Psoas muscle (tissue), 7 donors: ENCODE measurements at regions not wholly inside any gene's neighbourhood (a gene's known extent, or its start where the extent isn't known, plus 50 kb on each side); places are given as distances from the start of the nearest gene placed in this dataset.

Experiments used
- ATAC-seq, 4 donors: fragments of 200-7000 bp; cut with Tn5 transposase; one replicate each; pipeline ENCODE4 v1.9.1; 2020; ENCODE audit warnings: moderate library complexity in 3 of 4, mild to moderate bottlenecking in 2 of 4
- DNase-seq, 2 donors: peaks; one replicate each; pipeline ENCODE4 v3.0.0-alpha.2; 2020
- H3K27ac ChIP-seq: fragments of 200-600 bp; one replicate; pipeline ENCODE4 v1.8.0; 2022
- H3K27me3 ChIP-seq, 3 donors: fragments of 200-600 bp in 1 of 3; one replicate each; pipeline versions ENCODE4 v1.6.1 to v1.8.0; 2013 to 2022; ENCODE audit warnings: low read length in 2 of 3, mild to moderate bottlenecking in 2 of 3, moderate library complexity in 1 of 3; ENCODE audit not compliant: insufficient read depth in 3 of 3
- H3K36me3 ChIP-seq, 2 donors: fragments of 200-600 bp in 1 of 2; one replicate each; pipeline versions ENCODE4 v1.6.1 to v1.8.0; 2013 to 2022; ENCODE audit warnings: low read depth in 1 of 2, mild to moderate bottlenecking in 1 of 2, moderate library complexity in 1 of 2; ENCODE audit not compliant: insufficient read depth in 1 of 2
- H3K4me1 ChIP-seq: fragments of 200-600 bp; one replicate; pipeline ENCODE4 v1.8.0; 2022
- H3K4me3 ChIP-seq: fragments of 200-600 bp; one replicate; pipeline ENCODE4 v1.8.0; 2022; ENCODE audit warnings: mild to moderate bottlenecking
- H3K9me3 ChIP-seq: fragments of 200-600 bp; one replicate; pipeline ENCODE4 v1.8.0; 2022
- WGBS, 3 donors: extraction: QIAGEN DNeasy Blood & Tissue Kit; methylation state at CpG; one replicate each; pipeline versions ENCODE4 v1.1.6 to v1.1.7; 2013; 5-methylcytosine and 5-hydroxymethylcytosine counted together
- intact Hi-C, 2 donors: fragments of 100-400 bp; cut with DNase I; formaldehyde crosslinking; loops; one replicate each; pipeline versions ENCODE4 v1.11.0 to v1.14.2; 2022
- TF ChIP-seq, protein P1 (sequence below): fragments of 200-600 bp; IDR thresholded peaks from one replicate; pipeline ENCODE4 v1.8.0; 2022; ENCODE audit warnings: antibody characterized with exemption
- donor health status: healthy with polysubstance abuse.
- donor health status: DM: no; HTN: no; CAD: no; lungs with moderate emphysema.
- donor health status: Bipolar disorder and iron deficiency.
- donor health status: healthy.
- donor health status: DM: yes; HTN: yes; CAD: no.
- donor health status: DM: no; HTN: no; CAD: no.
- donor health status: DM: yes; HTN: yes; CAD: no.

DNA sequence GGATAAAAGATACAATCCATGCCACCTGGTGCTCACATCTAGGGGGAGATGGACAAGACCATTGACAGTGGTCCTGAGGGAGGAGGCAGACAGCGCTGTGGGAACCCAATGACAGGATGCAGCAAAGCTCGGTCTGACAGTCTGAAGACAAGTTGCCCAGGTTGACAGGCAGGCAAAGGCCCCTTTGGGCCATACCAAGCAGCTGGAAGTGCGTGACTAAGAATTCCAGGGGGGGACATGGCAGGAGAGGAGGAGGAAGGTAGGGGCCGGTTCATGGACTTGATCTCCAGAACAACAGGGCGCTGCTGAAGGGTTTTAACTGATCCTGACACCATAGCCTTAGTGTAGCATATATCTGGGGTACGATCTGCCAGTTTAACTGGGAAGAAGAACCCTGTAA lies 83.4 kb downstream of the RPLP1 start:
- Histone ChIP-seq H3K4me1 (peaks cover 12% of the 10 kb centered on the region), H3K36me3 (no peaks in the 10 kb centered on the region), H3K27me3 (peaks cover 0 to 1% (median 0%) of the 10 kb centered on the region in 3 donors), H3K9me3 (no peaks in the 10 kb centered on the region), H3K4me3 (no peak overlapping the region), H3K27ac (no peak overlapping the region)
- intact Hi-C loops, result no loop called here
- 86 to 89% (median 89%) methylated on average over 6 of the region's 6 CpGs for WGBS, 3 donors
- ATAC-seq (no peak), DNase-seq (no peak)
- TF ChIP-seq, protein P1, sequence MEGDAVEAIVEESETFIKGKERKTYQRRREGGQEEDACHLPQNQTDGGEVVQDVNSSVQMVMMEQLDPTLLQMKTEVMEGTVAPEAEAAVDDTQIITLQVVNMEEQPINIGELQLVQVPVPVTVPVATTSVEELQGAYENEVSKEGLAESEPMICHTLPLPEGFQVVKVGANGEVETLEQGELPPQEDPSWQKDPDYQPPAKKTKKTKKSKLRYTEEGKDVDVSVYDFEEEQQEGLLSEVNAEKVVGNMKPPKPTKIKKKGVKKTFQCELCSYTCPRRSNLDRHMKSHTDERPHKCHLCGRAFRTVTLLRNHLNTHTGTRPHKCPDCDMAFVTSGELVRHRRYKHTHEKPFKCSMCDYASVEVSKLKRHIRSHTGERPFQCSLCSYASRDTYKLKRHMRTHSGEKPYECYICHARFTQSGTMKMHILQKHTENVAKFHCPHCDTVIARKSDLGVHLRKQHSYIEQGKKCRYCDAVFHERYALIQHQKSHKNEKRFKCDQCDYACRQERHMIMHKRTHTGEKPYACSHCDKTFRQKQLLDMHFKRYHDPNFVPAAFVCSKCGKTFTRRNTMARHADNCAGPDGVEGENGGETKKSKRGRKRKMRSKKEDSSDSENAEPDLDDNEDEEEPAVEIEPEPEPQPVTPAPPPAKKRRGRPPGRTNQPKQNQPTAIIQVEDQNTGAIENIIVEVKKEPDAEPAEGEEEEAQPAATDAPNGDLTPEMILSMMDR, result no peak

DNA sequence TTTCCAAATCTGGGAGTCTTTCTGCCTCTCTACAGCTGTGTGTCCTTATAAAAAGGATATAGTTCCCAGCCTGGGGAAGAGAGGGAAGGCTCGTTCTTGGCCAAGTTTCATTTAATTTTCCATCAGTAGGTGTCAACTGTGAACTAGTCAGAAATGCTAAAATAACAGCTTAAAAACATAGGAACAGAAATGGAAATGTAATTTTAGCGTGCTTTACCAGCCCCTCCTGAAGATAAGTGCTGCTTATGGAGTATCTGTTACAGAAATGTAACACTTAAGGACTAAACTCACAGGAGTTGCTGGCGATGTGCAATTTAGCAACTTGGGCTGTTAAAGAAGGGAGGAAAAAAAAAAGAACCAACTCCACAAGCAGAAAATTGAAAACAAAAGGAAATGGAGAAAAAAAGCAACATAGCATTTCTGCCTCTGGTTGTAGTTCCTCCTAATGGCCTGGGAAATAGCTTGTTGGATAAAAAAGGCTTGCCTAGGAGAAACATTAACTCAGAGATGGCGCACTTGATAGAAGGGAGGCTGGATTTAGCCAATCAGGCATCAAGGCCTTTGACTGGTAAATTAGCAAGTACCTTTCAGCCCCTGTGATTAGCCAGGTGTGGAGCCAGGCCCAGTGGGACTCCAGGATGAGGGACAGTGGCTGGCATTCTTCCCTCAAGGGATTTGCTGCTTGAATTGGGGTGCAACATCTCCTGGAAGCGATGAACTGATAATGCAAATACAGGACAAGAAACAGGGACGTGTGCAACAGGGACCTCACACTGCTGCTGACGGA lies 84.3 kb downstream of the RPLP1 start:
- 84 to 87% (median 87%) methylated on average over 7 of the region's 7 CpGs for WGBS, 3 donors
- Histone ChIP-seq H3K36me3 (no peaks in the 10 kb centered on the region), H3K4me1 (peaks cover 18% of the 10 kb centered on the region), H3K27ac (no peak overlapping the region), H3K27me3 (peaks cover 0 to 1% (median 0%) of the 10 kb centered on the region in 3 donors), H3K4me3 (no peak overlapping the region), H3K9me3 (no peaks in the 10 kb centered on the region)
- intact Hi-C loops, result no loop called here
- ATAC-seq, result no peak
- TF ChIP-seq, protein P1, result no peak
- no peak for DNase-seq

GRCh38 chr15:69537901-69538300 lies 85.3 kb downstream of the RPLP1 start:
- no peak overlapping the region for H3K27ac ChIP-seq
- WGBS, 3 donors, result 96 to 97% (median 96%) methylated on average over 1 of the region's 1 CpG

DNA sequence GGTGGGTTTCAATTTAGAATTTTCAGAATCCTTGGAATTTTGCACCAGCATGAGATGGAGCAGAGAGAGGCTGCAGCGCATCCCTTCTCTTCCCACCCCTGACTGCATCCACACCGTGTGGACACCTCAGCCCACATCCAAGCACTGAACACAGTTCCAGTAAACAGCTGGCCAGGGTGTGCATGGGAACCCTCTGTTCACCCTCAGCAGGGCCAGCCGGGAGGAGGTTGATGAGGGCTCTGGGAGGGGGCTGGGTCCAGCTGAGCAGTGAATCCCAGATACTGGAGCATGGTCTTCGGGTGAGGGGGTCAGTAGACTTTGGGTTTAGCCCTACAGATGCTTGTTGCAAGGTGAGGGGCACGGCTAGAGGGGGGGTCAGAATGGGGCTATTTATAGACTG lies 85.8 kb downstream of the RPLP1 start:
- Histone ChIP-seq H3K27me3 (peaks cover 0 to 1% (median 0%) of the 10 kb centered on the region in 3 donors), H3K36me3 (no peaks in the 10 kb centered on the region), H3K9me3 (no peaks in the 10 kb centered on the region), H3K4me1 (peaks cover 18% of the 10 kb centered on the region), H3K27ac (no peak overlapping the region), H3K4me3 (no peak overlapping the region)
- intact Hi-C loops, result no loop called here
- DNase-seq, result no peak
- 81 to 92% (median 88%) methylated on average over 5 of the region's 5 CpGs for WGBS, 3 donors
- TF ChIP-seq, protein P1, result no peak
- no peak for ATAC-seq

More at GRCh38 chr15:69537901-69538300, 85.3 kb downstream of the RPLP1 start:
- Histone ChIP-seq H3K36me3 (no peaks in the 10 kb centered on the region), H3K27me3 (peaks cover 0 to 1% (median 0%) of the 10 kb centered on the region in 3 donors), H3K4me1 (peaks cover 18% of the 10 kb centered on the region), H3K9me3 (no peaks in the 10 kb centered on the region), H3K4me3 (no peak overlapping the region)
- TF ChIP-seq, protein P1, result no peak
- intact Hi-C loops, result no loop called here
- DNase-seq, result no peak
- no peak for ATAC-seq
